Mesodermal cell (in vitro differentiated cells): ENCODE measurements at regions not wholly inside any gene's neighbourhood (a gene's known extent, or its start where the extent isn't known, plus 50 kb on each side); places are given as distances from the start of the nearest gene placed in this dataset.

Experiments
- H3K27ac ChIP-seq: 2 replicates; pipeline ENCODE4 v1.7.0; 2013; ENCODE audit warnings: mild to moderate bottlenecking, low read depth, low read length, moderate library complexity; ENCODE audit not compliant: severe bottlenecking
- H3K36me3 ChIP-seq: 2 replicates; pipeline ENCODE4 v1.7.1; 2013; ENCODE audit warnings: mild to moderate bottlenecking, low read length, moderate library complexity; ENCODE audit not compliant: control insufficient read depth, insufficient read depth
- H3K4me1 ChIP-seq: one replicate; pipeline ENCODE4 v1.7.1; 2013; ENCODE audit warnings: mild to moderate bottlenecking, low read length; ENCODE audit not compliant: insufficient read depth, control insufficient read depth, poor library complexity, severe bottlenecking
- H3K4me3 ChIP-seq: 2 replicates; pipeline ENCODE4 v1.7.0; 2013; ENCODE audit warnings: low read length, control low read depth, mild to moderate bottlenecking; ENCODE audit not compliant: insufficient read depth, poor library complexity, severe bottlenecking; ENCODE audit errors: extremely low read depth
- H3K9me3 ChIP-seq: 2 replicates; pipeline ENCODE4 v1.7.1; 2013; ENCODE audit warnings: mild to moderate bottlenecking, low read length, moderate library complexity; ENCODE audit not compliant: control insufficient read depth
- WGBS, 2 experiments: methylation state at CpG; one replicate each; pipeline ENCODE4 v1.1.5; 2013; ENCODE audit warnings: missing lambda C conversion rate in 2 of 2; ENCODE audit not compliant: insufficient coverage in 2 of 2; 5-methylcytosine and 5-hydroxymethylcytosine counted together

GRCh38 chr18:56515522-56515921, 122.9 kb downstream of the TXNL1 start:
- Histone ChIP-seq H3K36me3 (no peaks in the 10 kb centered on the region), H3K9me3 (no peaks in the 10 kb centered on the region), H3K4me3 (no peak overlapping the region), H3K27ac (no peak overlapping the region), H3K4me1 (no peaks in the 10 kb centered on the region)
- no CpG with 5 or more reads among the region's 3 CpGs for WGBS, 2 experiments

GRCh38 chr18:56511996-56512395, 126.4 kb downstream of the TXNL1 start:
- H3K27ac ChIP-seq, result no peak overlapping the region
- WGBS, 2 experiments, result 67% methylated on average over 1 of the region's 1 CpG; no CpG with 5 or more reads in 1 of the 2 experiments
- H3K4me3 ChIP-seq, result no peak overlapping the region
- no peaks in the 10 kb centered on the region for H3K36me3 ChIP-seq
- no peaks in the 10 kb centered on the region for H3K4me1 ChIP-seq
- no peaks in the 10 kb centered on the region for H3K9me3 ChIP-seq

DNA sequence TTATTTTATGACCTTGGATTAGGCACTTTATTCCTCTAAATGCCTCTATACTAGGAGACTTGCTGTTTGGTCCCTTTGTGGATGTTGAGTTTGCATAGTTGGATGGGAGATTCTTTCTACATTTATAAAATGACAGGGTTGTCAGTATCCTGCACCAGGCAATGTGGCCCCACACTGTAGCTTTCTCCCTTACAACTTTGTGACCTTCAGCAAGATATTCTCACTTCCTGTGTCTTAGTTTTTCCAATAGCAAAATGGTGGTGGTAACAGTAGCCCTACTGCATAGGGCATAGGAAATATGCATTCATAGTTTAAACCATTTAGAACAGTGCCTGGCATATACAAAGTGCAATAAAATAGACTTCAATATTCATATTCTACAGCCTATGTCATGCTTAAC, 128.3 kb downstream of the TXNL1 start:
- Histone ChIP-seq H3K4me1 (no peaks in the 10 kb centered on the region), H3K27ac (no peak overlapping the region), H3K36me3 (no peaks in the 10 kb centered on the region), H3K4me3 (no peak overlapping the region), H3K9me3 (no peaks in the 10 kb centered on the region)

- Histone ChIP-seq H3K4me3 (no peak overlapping the region), H3K27ac (no peak overlapping the region), H3K4me1 (no peaks in the 10 kb centered on the region), H3K36me3 (no peaks in the 10 kb centered on the region), H3K9me3 (no peaks in the 10 kb centered on the region)
- 93 to 100% methylated on average over 1 to 3 of the region's 3 CpGs for WGBS, 2 experiments
Measured at GRCh38 chr18:56509656-56510055, 128.7 kb downstream of the TXNL1 start.

- Histone ChIP-seq H3K9me3 (no peaks in the 10 kb centered on the region), H3K4me3 (no peak overlapping the region), H3K4me1 (no peaks in the 10 kb centered on the region), H3K27ac (no peak overlapping the region), H3K36me3 (no peaks in the 10 kb centered on the region)
- 78 to 100% methylated on average over 2 of the region's 4 CpGs for WGBS, 2 experiments
Measured at GRCh38 chr18:56508370-56509036, 129.9 kb downstream of the TXNL1 start.

DNA sequence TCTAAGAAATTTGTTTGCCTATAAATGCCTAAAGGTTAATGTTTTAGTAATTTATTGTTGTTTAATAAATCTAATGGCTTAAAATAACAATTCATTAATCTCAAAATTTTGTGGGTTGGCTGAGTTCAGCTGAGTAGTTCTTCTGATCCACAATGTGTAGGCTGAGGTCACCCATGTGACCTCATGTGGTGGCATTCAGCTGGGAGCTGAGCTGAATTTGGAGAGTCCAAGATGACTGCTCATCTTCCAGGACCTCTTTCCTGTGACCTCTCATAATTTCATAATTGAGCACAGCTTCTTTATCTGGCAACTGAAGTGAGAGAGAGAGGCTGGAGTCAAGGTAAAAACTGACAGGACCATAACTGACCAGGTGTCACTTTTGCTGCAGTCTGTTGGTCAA, 132.4 kb downstream of the TXNL1 start:
- Histone ChIP-seq H3K27ac (no peak overlapping the region), H3K4me1 (no peaks in the 10 kb centered on the region), H3K9me3 (no peaks in the 10 kb centered on the region), H3K4me3 (no peak overlapping the region), H3K36me3 (no peaks in the 10 kb centered on the region)

DNA sequence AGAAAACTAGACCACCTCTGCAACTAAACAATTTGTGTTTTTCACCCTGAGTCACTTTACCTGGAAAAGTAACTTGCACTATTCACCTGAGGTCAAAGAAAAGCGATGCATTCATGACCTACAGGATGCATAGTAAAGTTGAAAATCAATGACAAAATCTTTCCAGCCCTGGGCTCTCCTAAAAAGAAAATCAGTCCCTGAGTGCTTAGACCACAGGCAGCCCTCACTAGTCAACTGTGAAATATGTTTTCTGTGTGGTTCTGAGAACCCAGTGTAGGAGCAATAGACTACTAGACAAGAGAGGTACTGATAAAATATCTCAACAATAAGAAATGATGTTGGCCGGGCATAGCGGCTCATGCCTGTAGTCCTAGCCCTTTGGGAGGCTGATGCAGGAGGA, 133.1 kb downstream of the TXNL1 start:
- Histone ChIP-seq H3K9me3 (no peaks in the 10 kb centered on the region), H3K27ac (no peak overlapping the region), H3K36me3 (no peaks in the 10 kb centered on the region), H3K4me3 (no peak overlapping the region), H3K4me1 (no peaks in the 10 kb centered on the region)
- WGBS, 2 experiments, result 78 to 79% methylated on average over 2 to 3 of the region's 3 CpGs

GRCh38 chr18:56501896-56502295, 136.5 kb downstream of the TXNL1 start:
- Histone ChIP-seq H3K4me3 (no peak overlapping the region), H3K27ac (no peak overlapping the region), H3K4me1 (no peaks in the 10 kb centered on the region), H3K9me3 (no peaks in the 10 kb centered on the region), H3K36me3 (no peaks in the 10 kb centered on the region)
- no CpG with 5 or more reads among the region's 3 CpGs for WGBS, 2 experiments

DNA sequence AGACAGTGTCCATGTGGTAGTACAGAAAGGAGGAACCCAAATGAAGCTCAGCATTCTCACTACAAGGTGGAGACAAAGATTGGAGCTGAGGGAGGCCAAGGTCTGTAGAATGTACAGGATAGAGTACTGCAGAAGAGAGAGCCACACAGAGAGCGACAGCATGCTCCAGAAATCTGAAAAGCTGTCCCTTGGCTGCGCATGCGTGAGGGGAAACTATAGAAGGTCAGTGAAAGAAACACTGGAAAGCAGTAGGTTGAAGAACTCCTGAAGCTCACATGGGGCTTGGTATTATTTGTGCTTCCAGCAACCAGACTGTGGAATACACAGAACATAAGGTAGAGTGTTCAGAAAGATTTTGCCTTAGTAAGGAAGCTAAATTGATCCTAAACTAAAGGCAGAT, 142.5 kb downstream of the TXNL1 start:
- Histone ChIP-seq H3K9me3 (no peaks in the 10 kb centered on the region), H3K36me3 (no peaks in the 10 kb centered on the region), H3K4me3 (no peak overlapping the region), H3K4me1 (no peaks in the 10 kb centered on the region), H3K27ac (no peak overlapping the region)
- WGBS, 2 experiments, result 76 to 81% methylated on average over 3 of the region's 3 CpGs

DNA sequence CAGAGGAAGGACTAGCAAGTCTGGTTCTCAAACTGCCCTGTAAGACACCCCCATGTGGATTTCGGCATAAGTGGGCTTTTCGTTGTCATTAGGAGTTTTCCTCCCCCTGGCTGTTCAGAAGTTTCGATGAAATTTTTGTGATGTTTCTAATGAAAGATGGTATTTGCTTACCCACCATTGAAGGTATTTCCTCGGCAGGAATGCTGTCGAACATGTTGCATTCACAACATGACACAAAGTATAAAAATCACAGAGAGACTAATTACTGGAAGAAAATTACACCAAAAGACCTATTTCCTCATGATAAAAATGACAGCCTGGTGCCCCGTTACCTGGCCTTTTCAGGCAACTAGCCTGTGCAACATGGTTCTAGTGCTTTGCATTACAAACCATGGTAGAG, 144.9 kb downstream of the TXNL1 start:
- H3K27ac ChIP-seq, result no peak overlapping the region
- no peaks in the 10 kb centered on the region for H3K4me1 ChIP-seq
- WGBS, 2 experiments, result 89 to 100% methylated on average over 1 of the region's 6 CpGs
- no peaks in the 10 kb centered on the region for H3K9me3 ChIP-seq
- H3K4me3 ChIP-seq, result no peak overlapping the region
- H3K36me3 ChIP-seq, result no peaks in the 10 kb centered on the region

DNA sequence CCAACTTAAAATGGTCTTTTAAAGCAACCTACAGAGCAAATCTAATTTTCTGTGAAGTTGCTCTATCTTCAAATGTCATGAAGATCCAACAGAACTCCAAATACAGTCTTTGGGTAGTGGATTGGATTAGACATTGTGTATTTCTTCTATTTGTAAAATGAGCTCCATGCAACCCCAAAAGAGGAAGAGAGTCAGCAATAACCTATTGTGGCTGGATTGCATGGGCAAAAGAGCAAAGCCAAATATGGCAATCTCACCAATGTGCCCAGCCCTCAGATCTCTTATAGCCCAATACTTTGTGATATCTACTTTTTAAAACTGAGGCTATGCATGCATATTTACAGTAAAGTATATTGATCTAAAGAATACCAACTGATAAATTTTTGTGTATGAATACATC, 146.3 kb downstream of the TXNL1 start:
- Histone ChIP-seq H3K4me3 (no peak overlapping the region), H3K36me3 (no peaks in the 10 kb centered on the region), H3K4me1 (no peaks in the 10 kb centered on the region), H3K27ac (no peak overlapping the region), H3K9me3 (no peaks in the 10 kb centered on the region)
